IMR-90 (cell line): ENCODE measurements at regions not wholly inside any gene's neighbourhood (a gene's known extent, or its start where the extent isn't known, plus 50 kb on each side); places are given as distances from the start of the nearest gene placed in this dataset.
"Not testable (repeated sequence)": the region's sequence is repeated elsewhere in the genome, so short reads cannot be mapped to it uniquely, and the experiment has no call there.

ENCODE experiments used
- ATAC-seq: fragments of 200-7000 bp; cut with Tn5 transposase; 2 replicates; pipeline ENCODE4 v1.9.1; 2020; ENCODE audit warnings: low read depth, mild to moderate bottlenecking, moderate library complexity
- BruUV-seq: library from RNA; stranded (reverse); fragments of 400-500 nt; replicated peaks from 2 replicates; lab custom pipeline; 2021; lab: Mats Ljungman, UMichigan
- CTCF ChIA-PET: fragments of 300-600 bp; formaldehyde crosslinking; extraction: SDS; loops from one replicate; lab custom pipeline; 2021; ENCODE audit warnings: antibody characterized with exemption; lab: Yijun Ruan, JAX
- POLR2A ChIA-PET: fragments of 300-600 bp; sonication (Branson Sonifier 250); formaldehyde crosslinking; loops from one replicate; lab custom pipeline; 2022; ENCODE audit warnings: antibody characterized with exemption; ENCODE audit not compliant: unreplicated experiment; lab: Charles Lee
- DNase-seq: peaks from one replicate; pipeline ENCODE4 v3.0.0; 2013
- H2AFZ ChIP-seq: replicated peaks from 2 replicates; pipeline ENCODE3; 2013; ENCODE audit warnings: low read length, mild to moderate bottlenecking; ENCODE audit not compliant: poor library complexity
- H2AK5ac ChIP-seq: 2 replicates; pipeline ENCODE4 v1.6.1; 2013; ENCODE audit warnings: low read depth, low read length, inconsistent platforms
- H2AK9ac ChIP-seq: replicated peaks from 2 replicates; pipeline ENCODE3; 2013; ENCODE audit warnings: mild to moderate bottlenecking, low read depth, low read length, moderate library complexity; ENCODE audit not compliant: poor library complexity
- H2BK120ac ChIP-seq: 2 replicates; pipeline ENCODE4 v1.6.1; 2013; ENCODE audit warnings: low read depth, low read length, inconsistent platforms
- H2BK15ac ChIP-seq: 3 replicates; pipeline ENCODE4 v1.6.1; 2013; ENCODE audit warnings: low read depth, low read length, inconsistent platforms
- H2BK20ac ChIP-seq: 2 replicates; pipeline ENCODE4 v1.6.1; 2013; ENCODE audit warnings: low read depth, mild to moderate bottlenecking, inconsistent platforms, low read length, moderate library complexity
- H2BK5ac ChIP-seq: 2 replicates; pipeline ENCODE4 v1.6.1; 2013; ENCODE audit warnings: mild to moderate bottlenecking, low read depth, low read length, inconsistent platforms; ENCODE audit not compliant: poor library complexity, severe bottlenecking
- H3K14ac ChIP-seq: replicated peaks from 2 replicates; pipeline ENCODE4 v1.6.1; 2013; ENCODE audit warnings: low read depth, low read length, inconsistent platforms
- H3K18ac ChIP-seq: 2 replicates; pipeline ENCODE4 v1.6.1; 2013; ENCODE audit warnings: low read depth, low read length, control low read depth
- H3K23ac ChIP-seq: 2 replicates; pipeline ENCODE4 v1.6.1; 2013; ENCODE audit warnings: low read depth, low read length, inconsistent platforms
- H3K27ac ChIP-seq: 2 replicates; pipeline ENCODE4 v1.5.1; 2013; ENCODE audit warnings: mild to moderate bottlenecking, control low read depth, low read length; ENCODE audit not compliant: insufficient read depth
- H3K27me3 ChIP-seq: 2 replicates; pipeline ENCODE4 v1.6.1; 2013; ENCODE audit warnings: low read length; ENCODE audit not compliant: control insufficient read depth, insufficient read depth
- H3K36me3 ChIP-seq: 2 replicates; pipeline ENCODE4 v1.6.1; 2013; ENCODE audit warnings: low read length, mixed read lengths; ENCODE audit not compliant: control insufficient read depth, insufficient read depth
- H3K4ac ChIP-seq: 2 replicates; pipeline ENCODE4 v1.6.1; 2013; ENCODE audit warnings: low read depth, low read length, inconsistent platforms
- H3K4me1 ChIP-seq: 2 replicates; pipeline ENCODE4 v1.6.1; 2013; ENCODE audit warnings: low read length, mixed read lengths; ENCODE audit not compliant: control insufficient read depth, insufficient read depth
- H3K4me2 ChIP-seq: 2 replicates; pipeline ENCODE4 v1.6.1; 2013; ENCODE audit warnings: low read depth, mild to moderate bottlenecking, control low read depth, low read length, moderate library complexity
- H3K4me3 ChIP-seq: 2 replicates; pipeline ENCODE4 v1.5.1; 2013; ENCODE audit warnings: low read depth, mild to moderate bottlenecking, control low read depth, low read length, moderate library complexity; ENCODE audit not compliant: insufficient read depth
- H3K56ac ChIP-seq: 2 replicates; pipeline ENCODE4 v1.6.1; 2013; ENCODE audit warnings: low read length, inconsistent platforms; ENCODE audit not compliant: insufficient read depth; ENCODE audit errors: extremely low read depth
- H3K79me1 ChIP-seq, 2 experiments: 2 replicates each; pipeline ENCODE4 v1.6.1; 2013; ENCODE audit warnings: low read length in 2 of 2, inconsistent platforms in 1 of 2, low read depth in 1 of 2
- H3K9ac ChIP-seq: 2 replicates; pipeline ENCODE4 v1.6.1; 2013; ENCODE audit warnings: low read depth, low read length, control low read depth
- H3K9me1 ChIP-seq: 2 replicates; pipeline ENCODE4 v1.6.1; 2013; ENCODE audit warnings: low read length, inconsistent platforms; ENCODE audit not compliant: insufficient read depth
- H3K9me3 ChIP-seq: 2 replicates; pipeline ENCODE4 v1.6.1; 2013; ENCODE audit warnings: low read length; ENCODE audit not compliant: control insufficient read depth, insufficient read depth
- H4K20me1 ChIP-seq: 2 replicates; pipeline ENCODE4 v1.6.1; 2013; ENCODE audit warnings: low read length, inconsistent platforms; ENCODE audit not compliant: insufficient read depth
- H4K5ac ChIP-seq: 2 replicates; pipeline ENCODE4 v1.6.1; 2013; ENCODE audit warnings: mild to moderate bottlenecking, low read depth, low read length, control low read depth
- H4K8ac ChIP-seq, 2 experiments: 2 replicates each; pipeline ENCODE4 v1.6.1; 2013; ENCODE audit warnings: low read depth in 2 of 2, low read length in 2 of 2, control low read depth in 1 of 2, inconsistent platforms in 1 of 2
- H4K91ac ChIP-seq: 2 replicates; pipeline ENCODE4 v1.6.1; 2013; ENCODE audit warnings: low read depth, low read length, inconsistent platforms; ENCODE audit not compliant: insufficient read depth
- whole genome bisulfite sequencing, 2 experiments: methylation state at CpG; one replicate each; pipeline versions ENCODE4 v1.1.5 to v1.1.7; 2013; ENCODE audit warnings: missing lambda C conversion rate in 2 of 2; ENCODE audit not compliant: insufficient read length in 1 of 2; ENCODE audit errors: extremely low coverage in 2 of 2; 5-methylcytosine and 5-hydroxymethylcytosine counted together
- dilution Hi-C: fragments of 300-500 bp; cut with HindIII; formaldehyde crosslinking; loops from one replicate; pipeline ENCODE4 v1.14.3; 2018; ENCODE audit warnings: low sequenced_read_pairs; ENCODE audit not compliant: unreplicated experiment
- in situ Hi-C: fragments of 300-500 bp; cut with MboI; formaldehyde crosslinking; loops from 3 replicates; pipeline ENCODE4 v1.14.3; 2019; ENCODE audit warnings: low sequenced_read_pairs, inconsistent platforms, mixed read lengths
- intact Hi-C: fragments of 100-400 bp; cut with micrococcal nuclease; formaldehyde crosslinking; loops from 2 replicates; pipeline ENCODE4 v1.10.0; 2022

DNA sequence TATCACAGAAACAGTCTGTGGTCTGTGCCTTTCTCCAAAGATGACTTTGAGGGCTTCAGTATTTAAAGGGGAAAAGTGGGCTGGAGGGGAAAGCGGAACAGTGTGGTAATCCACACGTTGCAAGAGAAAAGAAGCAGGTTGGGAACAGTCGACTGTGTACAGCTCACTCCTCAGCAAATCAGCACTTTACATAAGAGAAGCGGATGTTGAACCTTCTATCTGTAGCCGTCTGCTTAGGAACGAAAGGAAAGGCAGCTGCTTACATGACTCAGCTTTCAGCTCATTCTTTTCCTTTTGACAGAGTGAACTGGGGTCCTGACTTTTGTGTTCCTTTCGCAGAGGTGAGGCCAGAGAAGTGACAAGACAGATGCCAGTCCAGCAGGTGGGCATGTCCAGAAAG lies 4020.7 kb upstream of the TPTE start:
- ATAC-seq = not testable (repeated sequence)

DNA sequence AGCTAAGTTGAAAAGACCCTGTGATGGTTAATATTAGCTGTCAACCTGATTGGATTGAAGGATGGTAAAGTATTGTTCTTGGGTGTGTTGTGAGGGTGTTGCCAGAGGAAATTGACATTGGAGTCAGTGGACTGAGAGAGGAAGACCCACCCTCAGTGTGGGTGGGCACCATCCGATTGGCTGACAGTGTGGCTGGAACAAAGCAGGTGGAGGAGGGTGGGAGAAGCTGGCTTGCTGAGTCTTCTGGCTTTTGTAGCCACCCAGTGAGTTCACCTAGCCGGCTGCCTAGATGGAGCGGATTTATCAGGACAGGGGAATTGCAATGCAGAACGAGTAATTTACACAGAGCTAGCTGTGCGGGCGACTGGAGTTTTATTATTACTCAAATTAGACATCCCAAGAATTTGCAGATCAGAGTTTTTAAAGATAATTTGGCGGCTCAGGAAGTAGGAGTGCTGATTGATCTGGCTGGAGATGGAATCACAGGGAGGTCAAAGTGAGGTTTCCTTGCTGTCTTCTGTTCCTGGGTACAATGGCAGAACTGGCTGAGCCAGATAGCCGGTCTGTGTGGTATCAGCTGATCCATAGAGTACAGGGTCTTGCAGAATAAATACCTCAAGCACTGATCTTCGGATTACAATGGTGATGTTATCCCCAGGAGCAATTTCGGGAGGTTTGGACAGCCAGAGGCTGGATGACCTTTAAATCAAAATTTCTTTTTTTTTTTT lies 4015.1 kb upstream of the TPTE start:
- dilution Hi-C loops, H2BK5ac ChIP-seq: not testable (repeated sequence)
- no CpG with 5 or more reads among the region's 10 CpGs for WGBS, 2 experiments

More for the DNA sequence above, 4020.7 kb upstream of the TPTE start:
- CTCF ChIA-PET, H2AK9ac ChIP-seq, H4K8ac ChIP-seq, H3K27ac ChIP-seq, DNase-seq, H2AFZ ChIP-seq, H2BK20ac ChIP-seq, BruUV-seq, H3K56ac ChIP-seq, H3K18ac ChIP-seq, H3K4me3 ChIP-seq, H4K91ac ChIP-seq, H3K79me1 ChIP-seq, H2BK120ac ChIP-seq, H3K9ac ChIP-seq, H3K14ac ChIP-seq, H3K36me3 ChIP-seq, H2BK15ac ChIP-seq, dilution Hi-C loops, H2AK5ac ChIP-seq, in situ Hi-C loops, H3K9me1 ChIP-seq, H3K9me3 ChIP-seq, H3K4ac ChIP-seq, H3K4me1 ChIP-seq, intact Hi-C loops, H4K20me1 ChIP-seq, H3K4me2 ChIP-seq, H4K5ac ChIP-seq, H2BK5ac ChIP-seq, H3K23ac ChIP-seq, H3K27me3 ChIP-seq, POLR2A ChIA-PET: not testable (repeated sequence)
- WGBS, 2 experiments = no CpG with 5 or more reads among the region's 7 CpGs

More for the DNA sequence above, 4015.1 kb upstream of the TPTE start:
- H3K14ac ChIP-seq, H3K27me3 ChIP-seq, H4K91ac ChIP-seq, H3K18ac ChIP-seq, POLR2A ChIA-PET, H2AK5ac ChIP-seq, ATAC-seq, H3K9ac ChIP-seq, H3K9me1 ChIP-seq, H4K5ac ChIP-seq, H3K56ac ChIP-seq, H3K4me3 ChIP-seq, H3K4ac ChIP-seq, H3K79me1 ChIP-seq, H3K4me1 ChIP-seq, BruUV-seq, H2AK9ac ChIP-seq, DNase-seq, H2BK120ac ChIP-seq, H3K23ac ChIP-seq, H3K9me3 ChIP-seq, H2AFZ ChIP-seq, intact Hi-C loops, H3K27ac ChIP-seq, H3K4me2 ChIP-seq, CTCF ChIA-PET, in situ Hi-C loops, H2BK20ac ChIP-seq, H3K36me3 ChIP-seq, H4K20me1 ChIP-seq, H2BK15ac ChIP-seq, H4K8ac ChIP-seq: not testable (repeated sequence)
